GM19328 (cell line): ENCODE measurements at regions not wholly inside any gene's neighbourhood (a gene's known extent, or its start where the extent isn't known, plus 50 kb on each side); places are given as distances from the start of the nearest gene placed in this dataset.
"Not testable (repeated sequence)": the region's sequence is repeated elsewhere in the genome, so short reads cannot be mapped to it uniquely, and the experiment has no call there.

Experiments used
- ATAC-seq: cut with Tn5 transposase; IDR thresholded peaks from one replicate; pipeline ENCODE4 v1.9.1; 2021; ENCODE audit warnings: mild to moderate bottlenecking, moderate library complexity; ENCODE audit not compliant: unreplicated experiment

DNA sequence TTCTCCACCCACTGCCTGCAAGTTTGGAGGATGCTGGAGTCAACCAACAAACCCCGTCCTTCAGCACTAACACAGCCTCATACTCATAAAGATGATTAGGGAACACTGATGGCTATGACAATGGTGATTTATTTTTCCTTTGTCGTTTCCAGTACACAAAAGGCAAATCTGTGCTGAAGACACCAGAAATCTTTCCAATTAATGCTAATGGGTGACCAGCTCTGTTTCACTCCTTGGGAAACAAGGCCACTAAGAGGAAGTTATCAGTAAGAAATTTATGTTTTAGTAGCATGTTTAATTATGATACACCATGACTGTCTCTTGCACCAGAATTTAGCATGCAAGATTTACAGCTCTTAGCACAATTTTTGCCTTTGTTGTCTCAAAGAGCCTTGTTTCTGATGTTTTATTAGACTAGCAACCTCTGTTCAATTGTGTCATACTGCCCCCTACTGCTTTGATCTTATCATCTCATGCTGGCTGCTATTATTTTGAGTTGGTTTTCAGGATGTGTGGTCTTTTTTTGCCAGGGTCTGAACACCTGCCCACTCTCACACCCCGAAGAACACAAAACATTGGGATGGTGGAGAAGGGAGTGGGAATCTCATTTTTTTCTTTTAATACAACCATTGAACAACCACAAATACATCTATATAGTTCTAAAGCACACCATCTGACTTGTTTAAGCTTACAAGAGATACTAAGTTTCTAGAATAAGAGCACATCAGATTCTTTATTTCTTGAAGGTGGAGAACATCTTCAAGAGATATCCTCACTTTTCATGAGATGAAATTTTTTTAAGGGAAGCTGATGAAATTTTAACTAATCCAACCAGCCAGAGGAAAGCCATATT is 160.9 kb downstream of the SPTSSA start:
- ATAC-seq = no peak

GRCh38 chr14:34300330-34300729 is 161.7 kb downstream of the SPTSSA start:
- no peak for ATAC-seq

- no peak for ATAC-seq
Measured at GRCh38 chr14:34299360-34299759, 162.7 kb downstream of the SPTSSA start.

DNA sequence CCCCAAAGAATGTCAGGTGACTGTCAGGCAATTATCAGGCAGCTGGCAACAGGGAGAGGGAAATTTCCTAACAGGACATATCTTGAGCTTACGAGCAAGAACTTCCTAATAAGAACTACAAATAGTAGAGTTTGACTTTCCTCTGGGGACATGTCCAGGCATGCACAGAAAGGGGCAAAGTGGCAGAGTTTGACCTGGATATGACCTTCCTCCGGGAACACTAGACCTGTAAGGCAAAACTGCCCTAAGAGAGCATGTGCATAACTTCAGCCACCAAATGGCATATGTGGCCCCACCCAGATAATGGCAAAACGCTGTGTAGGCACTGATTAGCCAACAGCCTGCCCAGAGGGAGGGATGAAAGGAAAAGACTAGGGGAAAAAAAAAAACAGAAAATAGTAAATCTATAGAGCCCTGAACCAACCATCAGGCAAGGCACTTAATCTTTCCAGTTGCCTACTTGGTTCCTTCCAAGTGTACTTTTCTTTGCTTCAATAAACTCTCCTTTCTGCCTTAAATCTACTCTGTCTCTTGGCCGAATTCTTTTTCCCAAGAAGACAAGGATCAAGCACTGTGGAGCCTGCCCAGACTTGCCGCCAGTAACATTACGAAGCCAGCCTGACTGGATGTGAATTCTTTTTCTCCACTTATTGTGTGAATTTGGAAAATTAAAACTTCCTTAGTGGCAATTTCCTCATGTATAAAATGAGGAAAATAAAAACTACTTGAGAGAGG is 164.1 kb downstream of the SPTSSA start:
- no peak for ATAC-seq

DNA sequence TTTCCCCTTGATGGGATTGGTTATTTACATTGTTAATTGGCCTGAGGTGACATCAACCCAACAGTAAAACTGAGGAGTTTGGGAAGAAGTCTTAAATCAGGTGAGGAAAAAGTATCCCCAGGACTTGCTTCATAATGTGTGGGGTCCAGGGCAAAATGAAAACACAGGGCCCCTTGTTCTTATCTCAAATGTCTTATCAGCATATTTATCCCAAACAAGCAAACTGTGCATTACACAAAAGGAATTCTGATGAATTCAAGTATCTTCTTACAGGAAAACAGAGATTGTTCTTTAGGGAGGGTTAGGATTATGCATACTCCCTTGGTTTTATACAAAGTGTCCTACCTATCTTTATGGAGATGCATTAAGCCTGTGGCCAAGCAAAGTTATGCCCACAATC is 178.4 kb downstream of the SPTSSA start:
- no peak for ATAC-seq

- ATAC-seq = no peak
Measured at GRCh38 chr14:34277191-34277590, 184.8 kb downstream of the SPTSSA start.

DNA sequence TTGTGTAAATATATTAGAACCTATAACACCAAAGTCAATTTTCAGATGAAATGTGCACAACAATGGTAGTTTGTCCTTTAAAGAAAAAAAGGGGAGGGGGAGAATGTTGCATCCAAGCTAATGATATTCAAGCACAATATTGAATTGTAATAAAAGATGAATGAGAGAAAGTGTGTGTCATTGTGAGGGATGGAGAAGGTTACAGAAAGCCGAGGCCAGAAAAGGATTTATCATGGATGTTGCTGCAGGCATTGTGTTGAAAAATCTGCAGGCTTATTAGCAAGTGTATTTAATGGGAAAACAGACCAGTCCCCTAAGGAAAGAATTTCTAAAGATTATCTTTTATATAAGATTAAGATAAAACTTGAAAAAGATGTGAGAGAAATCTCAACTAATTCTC is 186.5 kb downstream of the SPTSSA start:
- no peak for ATAC-seq

GRCh38 chr14:34275078-34275477 is 187.0 kb downstream of the SPTSSA start:
- no peak for ATAC-seq

GRCh38 chr14:34273716-34274115 is 188.3 kb downstream of the SPTSSA start:
- not testable (repeated sequence) for ATAC-seq

- no peak for ATAC-seq
Measured at GRCh38 chr14:34270361-34270760, 191.7 kb downstream of the SPTSSA start.

GRCh38 chr14:34266344-34266743 is 195.7 kb downstream of the SPTSSA start:
- ATAC-seq = no peak

DNA sequence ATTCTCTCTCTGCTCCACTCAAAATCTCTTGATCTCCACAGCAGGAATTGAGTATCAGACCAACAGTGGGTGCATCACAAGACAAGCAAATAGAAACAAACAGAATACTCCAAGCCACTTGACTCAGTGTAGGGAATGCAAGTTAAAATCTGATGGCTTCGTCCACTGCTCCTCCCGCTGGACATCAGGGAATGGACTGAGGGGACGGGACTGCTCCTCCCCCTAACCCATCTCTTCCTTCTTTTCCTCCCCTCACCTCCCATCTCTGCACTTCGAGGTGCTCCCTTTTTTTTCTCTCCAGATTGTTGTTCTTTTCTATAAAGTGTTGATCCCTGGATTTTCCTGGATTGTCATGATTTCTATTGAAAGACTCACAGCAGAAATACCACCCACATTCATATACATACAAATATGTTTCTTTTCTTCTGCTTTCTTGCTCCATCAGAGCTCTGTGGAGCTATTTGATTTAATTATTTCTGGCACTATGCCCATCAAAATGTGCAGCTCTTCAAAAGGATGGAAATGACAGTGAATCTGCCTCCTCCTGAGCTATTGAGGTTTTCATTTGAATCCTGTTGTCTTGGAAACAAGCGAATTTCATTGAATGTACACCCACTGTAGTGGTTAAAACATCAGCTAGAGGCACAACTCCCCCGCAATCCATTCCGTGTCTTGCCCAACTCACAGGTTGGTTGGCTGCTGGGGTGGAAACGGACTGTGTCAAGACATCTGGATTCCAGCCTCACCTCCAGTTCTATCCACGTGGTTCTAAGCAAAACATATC is 199.7 kb downstream of the SPTSSA start:
- ATAC-seq = no peak

- ATAC-seq = no peak
Measured at GRCh38 chr14:34259996-34260395, 202.0 kb downstream of the SPTSSA start.

- no peak for ATAC-seq
Measured at GRCh38 chr14:34258318-34258717, 203.7 kb downstream of the SPTSSA start.

- ATAC-seq = no peak
Measured at GRCh38 chr14:34257505-34257904, 204.5 kb downstream of the SPTSSA start.

GRCh38 chr14:34256223-34256622 is 205.8 kb downstream of the SPTSSA start:
- no peak for ATAC-seq

GRCh38 chr14:34254571-34254970 is 207.5 kb downstream of the SPTSSA start:
- ATAC-seq = no peak

DNA sequence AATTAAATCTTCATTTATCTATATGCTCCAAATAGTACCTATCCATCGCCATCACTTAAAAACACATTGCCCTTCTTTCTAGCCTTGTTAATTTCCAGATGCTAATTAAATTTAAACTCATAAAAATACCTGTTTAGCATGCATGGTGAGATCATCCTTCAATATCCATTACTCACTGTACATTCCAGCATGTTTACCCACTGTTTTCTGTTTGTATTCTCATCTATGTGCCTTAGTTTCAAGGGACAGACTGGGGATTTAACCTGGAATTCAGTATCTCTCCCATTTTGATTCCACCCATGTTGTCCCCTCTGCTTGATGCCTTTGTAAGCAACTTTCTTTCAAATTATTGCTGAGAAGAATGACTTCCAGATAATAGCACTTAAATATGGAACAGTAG is 208.0 kb downstream of the SPTSSA start:
- ATAC-seq = no peak

DNA sequence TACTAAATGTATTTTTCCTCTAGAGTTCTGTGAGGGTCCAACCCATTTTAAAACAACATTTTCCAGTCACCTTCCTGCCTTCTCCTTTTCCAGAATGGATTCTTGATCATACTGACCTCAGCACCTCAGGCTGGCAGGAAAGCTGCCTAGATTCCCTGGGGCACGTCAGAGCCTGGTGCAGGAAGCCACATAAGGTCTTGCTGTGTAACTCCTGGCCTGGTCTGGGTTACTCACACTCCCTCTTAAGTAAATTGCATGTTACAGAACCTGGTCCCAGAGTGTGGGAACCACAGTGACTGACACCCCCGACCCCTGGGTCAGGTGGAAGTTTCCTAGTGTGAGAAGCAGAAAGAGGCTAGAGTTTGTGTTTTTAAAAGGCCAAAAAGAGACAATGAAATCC is 209.8 kb downstream of the SPTSSA start:
- no peak for ATAC-seq

GRCh38 chr14:34251662-34252061 is 210.4 kb downstream of the SPTSSA start:
- no peak for ATAC-seq

DNA sequence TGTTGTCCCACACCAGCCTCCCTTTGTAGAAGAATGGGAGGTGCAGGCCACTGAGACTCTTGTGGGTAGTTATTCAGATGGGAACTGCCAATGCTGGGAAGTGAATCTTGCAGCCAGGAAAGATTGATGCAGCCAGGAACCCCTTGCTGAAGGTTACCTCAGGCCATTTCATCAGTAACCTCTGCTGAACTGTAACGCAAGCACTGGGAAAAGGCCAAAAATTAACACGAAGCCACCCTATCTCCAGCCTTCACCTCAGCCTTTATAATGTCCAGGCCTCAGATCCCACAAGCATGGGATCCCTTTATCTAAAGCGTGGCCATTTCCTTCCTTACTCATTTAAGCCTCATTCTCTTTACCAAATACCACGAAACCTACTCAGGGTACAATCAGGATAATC is 211.1 kb downstream of the SPTSSA start:
- no peak for ATAC-seq
